Hepatocyte (in vitro differentiated cells): ENCODE measurements at regions not wholly inside any gene's neighbourhood (a gene's known extent, or its start where the extent isn't known, plus 50 kb on each side); places are given as distances from the start of the nearest gene placed in this dataset.

Experiments
- EZH2 ChIP-seq: fragments of 200-600 bp; sonication (generic); IDR thresholded peaks from 2 replicates; pipeline ENCODE4 v1.6.1; 2016; ENCODE audit warnings: antibody characterized with exemption, mild to moderate bottlenecking, borderline replicate concordance
- TF ChIP-seq, protein P1 (sequence below): fragments of 200-600 bp; sonication (generic); IDR thresholded peaks from 2 replicates; pipeline ENCODE4 v1.5.1; 2016; ENCODE audit warnings: antibody characterized with exemption, mild to moderate bottlenecking; ENCODE audit not compliant: poor library complexity

GRCh38 chr22:48884786-48885185, 942.9 kb downstream of the BRD1 start:
- TF ChIP-seq, protein P1, sequence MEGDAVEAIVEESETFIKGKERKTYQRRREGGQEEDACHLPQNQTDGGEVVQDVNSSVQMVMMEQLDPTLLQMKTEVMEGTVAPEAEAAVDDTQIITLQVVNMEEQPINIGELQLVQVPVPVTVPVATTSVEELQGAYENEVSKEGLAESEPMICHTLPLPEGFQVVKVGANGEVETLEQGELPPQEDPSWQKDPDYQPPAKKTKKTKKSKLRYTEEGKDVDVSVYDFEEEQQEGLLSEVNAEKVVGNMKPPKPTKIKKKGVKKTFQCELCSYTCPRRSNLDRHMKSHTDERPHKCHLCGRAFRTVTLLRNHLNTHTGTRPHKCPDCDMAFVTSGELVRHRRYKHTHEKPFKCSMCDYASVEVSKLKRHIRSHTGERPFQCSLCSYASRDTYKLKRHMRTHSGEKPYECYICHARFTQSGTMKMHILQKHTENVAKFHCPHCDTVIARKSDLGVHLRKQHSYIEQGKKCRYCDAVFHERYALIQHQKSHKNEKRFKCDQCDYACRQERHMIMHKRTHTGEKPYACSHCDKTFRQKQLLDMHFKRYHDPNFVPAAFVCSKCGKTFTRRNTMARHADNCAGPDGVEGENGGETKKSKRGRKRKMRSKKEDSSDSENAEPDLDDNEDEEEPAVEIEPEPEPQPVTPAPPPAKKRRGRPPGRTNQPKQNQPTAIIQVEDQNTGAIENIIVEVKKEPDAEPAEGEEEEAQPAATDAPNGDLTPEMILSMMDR, result no peak
- no peak for TF ChIP-seq EZH2
